WTC11 (cell line): ENCODE measurements at regions not wholly inside any gene's neighbourhood (a gene's known extent, or its start where the extent isn't known, plus 50 kb on each side); places are given as distances from the start of the nearest gene placed in this dataset.

Experiments
- CREB1 ChIP-seq: sonication (generic); formaldehyde crosslinking; IDR thresholded peaks from 2 replicates; pipeline ENCODE4 v1.8.0; 2023; ENCODE audit warnings: mild to moderate bottlenecking, missing genetic modification reagents
- JUN ChIP-seq: sonication (generic); formaldehyde crosslinking; IDR thresholded peaks from 2 replicates; pipeline ENCODE4 v1.8.0; 2023; ENCODE audit warnings: mild to moderate bottlenecking, missing genetic modification reagents
- RORB ChIP-seq: fragments of 250-450 bp; sonication (Bioruptor Pico); IDR thresholded peaks from 2 replicates; pipeline ENCODE4 v1.9.0; 2021; ENCODE audit warnings: mild to moderate bottlenecking
- TP53 ChIP-seq: sonication (generic); formaldehyde crosslinking; IDR thresholded peaks from 2 replicates; pipeline ENCODE4 v1.8.1; 2023; ENCODE audit warnings: mild to moderate bottlenecking, missing genetic modification reagents
- ZNF423 ChIP-seq: fragments of 250-450 bp; sonication (Bioruptor Pico); IDR thresholded peaks from 2 replicates; pipeline ENCODE4 v2.1.2; 2022; ENCODE audit warnings: mild to moderate bottlenecking, moderate library complexity
- TF ChIP-seq, protein P1 (sequence below): sonication (generic); formaldehyde crosslinking; IDR thresholded peaks from 2 replicates; pipeline ENCODE4 v1.8.1; 2022; ENCODE audit warnings: low read depth, missing genetic modification reagents, borderline replicate concordance
- TF ChIP-seq, protein P2 (sequence below): sonication (generic); formaldehyde crosslinking; IDR thresholded peaks from 2 replicates; pipeline ENCODE4 v1.8.1; 2023; ENCODE audit warnings: mild to moderate bottlenecking, missing genetic modification reagents
- TF ChIP-seq, protein P3 (sequence below): fragments of 200-600 bp; IDR thresholded peaks from 2 replicates; pipeline ENCODE4 v1.8.0; 2022; ENCODE audit warnings: antibody characterized with exemption
- TF ChIP-seq, protein P4 (sequence below): sonication (generic); formaldehyde crosslinking; conservative IDR thresholded peaks from 2 replicates; pipeline ENCODE4 v1.8.1; 2022; ENCODE audit warnings: mild to moderate bottlenecking, missing genetic modification reagents
- TF ChIP-seq, protein P5 (sequence below): sonication (generic); formaldehyde crosslinking; IDR thresholded peaks from 2 replicates; pipeline ENCODE4 v1.8.1; 2022; ENCODE audit warnings: low read depth, mild to moderate bottlenecking, moderate library complexity, missing genetic modification reagents, borderline replicate concordance
- TF ChIP-seq, protein P6 (sequence below): sonication (generic); formaldehyde crosslinking; IDR thresholded peaks from 2 replicates; pipeline ENCODE4 v1.8.1; 2023; ENCODE audit warnings: mild to moderate bottlenecking, missing genetic modification reagents, moderate library complexity

DNA sequence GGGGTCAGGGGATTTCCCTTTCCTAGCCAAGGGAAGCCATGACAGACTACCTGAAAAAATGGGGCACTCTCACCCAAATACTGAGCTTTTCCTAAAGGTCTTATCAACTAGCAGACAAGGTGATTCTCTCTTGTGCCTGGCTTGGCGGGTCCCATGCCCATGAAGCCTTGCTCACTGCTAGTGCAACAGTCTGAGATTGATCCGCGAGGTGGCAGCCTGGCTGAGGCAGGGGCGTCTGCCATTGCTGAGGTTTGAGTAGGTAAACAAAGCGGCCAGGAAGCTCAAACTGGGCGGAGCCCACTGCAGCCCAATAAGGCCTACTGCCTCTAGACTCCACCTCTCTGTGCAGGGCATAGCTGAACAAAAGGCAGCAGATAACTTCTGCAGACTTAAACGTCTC, 152.6 kb upstream of the PMFBP1 start:
- TF ChIP-seq, protein P1, sequence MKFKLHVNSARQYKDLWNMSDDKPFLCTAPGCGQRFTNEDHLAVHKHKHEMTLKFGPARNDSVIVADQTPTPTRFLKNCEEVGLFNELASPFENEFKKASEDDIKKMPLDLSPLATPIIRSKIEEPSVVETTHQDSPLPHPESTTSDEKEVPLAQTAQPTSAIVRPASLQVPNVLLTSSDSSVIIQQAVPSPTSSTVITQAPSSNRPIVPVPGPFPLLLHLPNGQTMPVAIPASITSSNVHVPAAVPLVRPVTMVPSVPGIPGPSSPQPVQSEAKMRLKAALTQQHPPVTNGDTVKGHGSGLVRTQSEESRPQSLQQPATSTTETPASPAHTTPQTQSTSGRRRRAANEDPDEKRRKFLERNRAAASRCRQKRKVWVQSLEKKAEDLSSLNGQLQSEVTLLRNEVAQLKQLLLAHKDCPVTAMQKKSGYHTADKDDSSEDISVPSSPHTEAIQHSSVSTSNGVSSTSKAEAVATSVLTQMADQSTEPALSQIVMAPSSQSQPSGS (CRISPR knock-in tag) = no peak
- TF ChIP-seq CREB1 (no peak), ZNF423 (no peak), TP53 (CRISPR knock-in tag) (no peak), JUN (CRISPR knock-in tag) (no peak), RORB (CRISPR knock-in tag) (no peak)
- TF ChIP-seq, protein P2, sequence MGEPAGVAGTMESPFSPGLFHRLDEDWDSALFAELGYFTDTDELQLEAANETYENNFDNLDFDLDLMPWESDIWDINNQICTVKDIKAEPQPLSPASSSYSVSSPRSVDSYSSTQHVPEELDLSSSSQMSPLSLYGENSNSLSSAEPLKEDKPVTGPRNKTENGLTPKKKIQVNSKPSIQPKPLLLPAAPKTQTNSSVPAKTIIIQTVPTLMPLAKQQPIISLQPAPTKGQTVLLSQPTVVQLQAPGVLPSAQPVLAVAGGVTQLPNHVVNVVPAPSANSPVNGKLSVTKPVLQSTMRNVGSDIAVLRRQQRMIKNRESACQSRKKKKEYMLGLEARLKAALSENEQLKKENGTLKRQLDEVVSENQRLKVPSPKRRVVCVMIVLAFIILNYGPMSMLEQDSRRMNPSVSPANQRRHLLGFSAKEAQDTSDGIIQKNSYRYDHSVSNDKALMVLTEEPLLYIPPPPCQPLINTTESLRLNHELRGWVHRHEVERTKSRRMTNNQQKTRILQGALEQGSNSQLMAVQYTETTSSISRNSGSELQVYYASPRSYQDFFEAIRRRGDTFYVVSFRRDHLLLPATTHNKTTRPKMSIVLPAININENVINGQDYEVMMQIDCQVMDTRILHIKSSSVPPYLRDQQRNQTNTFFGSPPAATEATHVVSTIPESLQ (CRISPR knock-in tag) = no peak
- TF ChIP-seq, protein P3, sequence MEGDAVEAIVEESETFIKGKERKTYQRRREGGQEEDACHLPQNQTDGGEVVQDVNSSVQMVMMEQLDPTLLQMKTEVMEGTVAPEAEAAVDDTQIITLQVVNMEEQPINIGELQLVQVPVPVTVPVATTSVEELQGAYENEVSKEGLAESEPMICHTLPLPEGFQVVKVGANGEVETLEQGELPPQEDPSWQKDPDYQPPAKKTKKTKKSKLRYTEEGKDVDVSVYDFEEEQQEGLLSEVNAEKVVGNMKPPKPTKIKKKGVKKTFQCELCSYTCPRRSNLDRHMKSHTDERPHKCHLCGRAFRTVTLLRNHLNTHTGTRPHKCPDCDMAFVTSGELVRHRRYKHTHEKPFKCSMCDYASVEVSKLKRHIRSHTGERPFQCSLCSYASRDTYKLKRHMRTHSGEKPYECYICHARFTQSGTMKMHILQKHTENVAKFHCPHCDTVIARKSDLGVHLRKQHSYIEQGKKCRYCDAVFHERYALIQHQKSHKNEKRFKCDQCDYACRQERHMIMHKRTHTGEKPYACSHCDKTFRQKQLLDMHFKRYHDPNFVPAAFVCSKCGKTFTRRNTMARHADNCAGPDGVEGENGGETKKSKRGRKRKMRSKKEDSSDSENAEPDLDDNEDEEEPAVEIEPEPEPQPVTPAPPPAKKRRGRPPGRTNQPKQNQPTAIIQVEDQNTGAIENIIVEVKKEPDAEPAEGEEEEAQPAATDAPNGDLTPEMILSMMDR = no peak
- TF ChIP-seq, protein P4, sequence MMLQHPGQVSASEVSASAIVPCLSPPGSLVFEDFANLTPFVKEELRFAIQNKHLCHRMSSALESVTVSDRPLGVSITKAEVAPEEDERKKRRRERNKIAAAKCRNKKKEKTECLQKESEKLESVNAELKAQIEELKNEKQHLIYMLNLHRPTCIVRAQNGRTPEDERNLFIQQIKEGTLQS (CRISPR knock-in tag) = no peak
- TF ChIP-seq, protein P5, sequence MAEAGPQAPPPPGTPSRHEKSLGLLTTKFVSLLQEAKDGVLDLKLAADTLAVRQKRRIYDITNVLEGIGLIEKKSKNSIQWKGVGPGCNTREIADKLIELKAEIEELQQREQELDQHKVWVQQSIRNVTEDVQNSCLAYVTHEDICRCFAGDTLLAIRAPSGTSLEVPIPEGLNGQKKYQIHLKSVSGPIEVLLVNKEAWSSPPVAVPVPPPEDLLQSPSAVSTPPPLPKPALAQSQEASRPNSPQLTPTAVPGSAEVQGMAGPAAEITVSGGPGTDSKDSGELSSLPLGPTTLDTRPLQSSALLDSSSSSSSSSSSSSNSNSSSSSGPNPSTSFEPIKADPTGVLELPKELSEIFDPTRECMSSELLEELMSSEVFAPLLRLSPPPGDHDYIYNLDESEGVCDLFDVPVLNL (CRISPR knock-in tag) = no peak
- TF ChIP-seq, protein P6, sequence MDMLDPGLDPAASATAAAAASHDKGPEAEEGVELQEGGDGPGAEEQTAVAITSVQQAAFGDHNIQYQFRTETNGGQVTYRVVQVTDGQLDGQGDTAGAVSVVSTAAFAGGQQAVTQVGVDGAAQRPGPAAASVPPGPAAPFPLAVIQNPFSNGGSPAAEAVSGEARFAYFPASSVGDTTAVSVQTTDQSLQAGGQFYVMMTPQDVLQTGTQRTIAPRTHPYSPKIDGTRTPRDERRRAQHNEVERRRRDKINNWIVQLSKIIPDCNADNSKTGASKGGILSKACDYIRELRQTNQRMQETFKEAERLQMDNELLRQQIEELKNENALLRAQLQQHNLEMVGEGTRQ (CRISPR knock-in tag) = no peak
